ENCODE measurements at regions not wholly inside any gene's neighbourhood (a gene's known extent, or its start where the extent isn't known, plus 50 kb on each side); places are given as distances from the start of the nearest gene placed in this dataset.
"Not testable (repeated sequence)": the region's sequence is repeated elsewhere in the genome, so short reads cannot be mapped to it uniquely, and the experiment has no call there.

GRCh38 chr14:58755031-58755925 is 117.5 kb downstream of the DACT1 start:
- Mint-ChIP-seq H3K4me3 (no peak overlapping the region), H3K4me1 (ENCODE audit: low read depth) (no peaks in the 10 kb centered on the region), H3K27me3 (no peaks in the 10 kb centered on the region), H3K27ac (no peak overlapping the region), H3K9me3 (ENCODE audit: low read depth) (no peaks in the 10 kb centered on the region), H3K36me3 (no peaks in the 10 kb centered on the region)

GRCh38 chr14:58760121-58760520 is 122.4 kb downstream of the DACT1 start:
- no peaks in the 10 kb centered on the region for H3K36me3 Mint-ChIP-seq
- no peak overlapping the region for H3K27ac Mint-ChIP-seq
- H3K27me3 Mint-ChIP-seq = no peaks in the 10 kb centered on the region
- H3K4me1 Mint-ChIP-seq (ENCODE audit: low read depth) = no peaks in the 10 kb centered on the region
- H3K4me3 Mint-ChIP-seq = no peak overlapping the region
- no peaks in the 10 kb centered on the region for H3K9me3 Mint-ChIP-seq (ENCODE audit: low read depth)

- H3K27ac Mint-ChIP-seq = no peak overlapping the region
- H3K9me3 Mint-ChIP-seq (ENCODE audit: low read depth) = no peaks in the 10 kb centered on the region
- no peaks in the 10 kb centered on the region for H3K4me1 Mint-ChIP-seq (ENCODE audit: low read depth)
- H3K27me3 Mint-ChIP-seq = no peaks in the 10 kb centered on the region
- no peaks in the 10 kb centered on the region for H3K36me3 Mint-ChIP-seq
- H3K4me3 Mint-ChIP-seq = no peak overlapping the region
These were observed 124.9 kb downstream of the DACT1 start for GRCh38 chr14:58762629-58763028.

GRCh38 chr14:58763210-58763609 is 125.4 kb downstream of the DACT1 start:
- no peaks in the 10 kb centered on the region for H3K9me3 Mint-ChIP-seq (ENCODE audit: low read depth)
- H3K4me3 Mint-ChIP-seq = no peak overlapping the region
- H3K27me3 Mint-ChIP-seq = no peaks in the 10 kb centered on the region
- no peak overlapping the region for H3K27ac Mint-ChIP-seq
- no peaks in the 10 kb centered on the region for H3K4me1 Mint-ChIP-seq (ENCODE audit: low read depth)
- no peaks in the 10 kb centered on the region for H3K36me3 Mint-ChIP-seq

DNA sequence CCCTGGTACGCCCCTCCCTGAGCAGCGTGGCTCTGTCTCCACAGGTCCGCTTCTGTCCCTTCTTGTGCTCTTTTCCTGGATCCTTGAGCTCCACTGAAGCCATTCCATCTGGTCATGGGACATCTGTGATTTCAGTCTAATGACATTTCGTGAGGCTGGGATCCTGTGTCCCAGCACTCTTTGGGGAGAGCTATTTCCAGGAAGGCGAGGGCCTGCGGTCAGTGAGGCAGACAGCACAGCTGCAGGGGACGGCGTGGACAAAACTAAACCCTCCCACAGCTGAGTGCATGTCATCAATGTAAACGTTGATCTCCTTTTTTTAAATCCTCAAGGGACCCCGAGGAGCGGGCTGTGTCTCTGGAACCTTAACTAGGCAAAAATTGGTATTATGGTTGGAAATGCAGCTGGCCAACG is 127.7 kb downstream of the DACT1 start:
- Mint-ChIP-seq H3K27ac (no peak overlapping the region), H3K4me3 (no peak overlapping the region), H3K27me3 (no peaks in the 10 kb centered on the region), H3K9me3 (ENCODE audit: low read depth) (no peaks in the 10 kb centered on the region), H3K36me3 (no peaks in the 10 kb centered on the region), H3K4me1 (ENCODE audit: low read depth) (no peaks in the 10 kb centered on the region)

GRCh38 chr14:58765843-58766242 is 128.1 kb downstream of the DACT1 start:
- H3K27ac Mint-ChIP-seq = no peak overlapping the region
- no peak overlapping the region for H3K4me3 Mint-ChIP-seq
- no peaks in the 10 kb centered on the region for H3K9me3 Mint-ChIP-seq (ENCODE audit: low read depth)
- no peaks in the 10 kb centered on the region for H3K4me1 Mint-ChIP-seq (ENCODE audit: low read depth)
- no peaks in the 10 kb centered on the region for H3K27me3 Mint-ChIP-seq
- no peaks in the 10 kb centered on the region for H3K36me3 Mint-ChIP-seq

DNA sequence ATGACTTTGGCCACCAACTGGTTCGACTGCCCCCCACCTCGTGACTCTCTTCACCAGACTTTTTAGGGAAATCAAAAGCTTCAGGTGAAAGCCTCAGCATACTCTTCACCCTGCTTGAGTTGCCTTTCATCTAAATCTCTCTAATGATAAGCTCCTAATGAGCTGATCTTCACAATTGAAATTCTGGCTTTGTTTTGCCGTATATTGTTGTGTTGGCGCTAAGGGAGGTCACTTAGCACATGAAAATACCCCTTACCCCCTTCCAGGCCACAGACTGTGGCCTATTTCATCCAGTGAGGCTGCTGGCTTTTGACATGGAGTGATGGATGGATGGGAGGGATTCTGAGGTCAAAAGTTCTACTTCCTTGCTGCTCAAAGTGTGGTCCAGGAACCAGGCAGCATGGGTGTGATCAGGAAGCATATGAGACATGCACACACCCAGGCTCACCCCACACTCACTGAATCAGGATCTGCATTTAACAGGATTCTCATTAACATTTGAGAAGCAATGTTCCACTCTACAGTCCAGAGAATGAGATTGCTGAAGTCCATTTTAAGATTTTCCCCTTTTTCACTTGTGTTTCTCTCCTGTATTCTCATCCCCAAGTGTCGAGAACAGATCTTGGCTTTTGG is 131.4 kb downstream of the DACT1 start:
- Mint-ChIP-seq H3K4me3 (no peak overlapping the region), H3K27me3 (no peaks in the 10 kb centered on the region), H3K9me3 (ENCODE audit: low read depth) (no peaks in the 10 kb centered on the region), H3K4me1 (ENCODE audit: low read depth) (no peaks in the 10 kb centered on the region), H3K36me3 (no peaks in the 10 kb centered on the region), H3K27ac (no peak overlapping the region)

- H3K9me3 Mint-ChIP-seq (ENCODE audit: low read depth) = no peaks in the 10 kb centered on the region
- H3K36me3 Mint-ChIP-seq = no peaks in the 10 kb centered on the region
- no peak overlapping the region for H3K4me3 Mint-ChIP-seq
- H3K27me3 Mint-ChIP-seq = no peaks in the 10 kb centered on the region
- no peak overlapping the region for H3K27ac Mint-ChIP-seq
- no peaks in the 10 kb centered on the region for H3K4me1 Mint-ChIP-seq (ENCODE audit: low read depth)
These were observed 132.0 kb downstream of the DACT1 start for GRCh38 chr14:58769771-58770170.

GRCh38 chr14:58770491-58770982 is 132.8 kb downstream of the DACT1 start:
- H3K36me3 Mint-ChIP-seq = no peaks in the 10 kb centered on the region
- no peaks in the 10 kb centered on the region for H3K4me1 Mint-ChIP-seq (ENCODE audit: low read depth)
- H3K27me3 Mint-ChIP-seq = peaks cover 3% of the 10 kb centered on the region
- H3K9me3 Mint-ChIP-seq (ENCODE audit: low read depth) = no peaks in the 10 kb centered on the region
- H3K27ac Mint-ChIP-seq = no peak overlapping the region
- H3K4me3 Mint-ChIP-seq = no peak overlapping the region

DNA sequence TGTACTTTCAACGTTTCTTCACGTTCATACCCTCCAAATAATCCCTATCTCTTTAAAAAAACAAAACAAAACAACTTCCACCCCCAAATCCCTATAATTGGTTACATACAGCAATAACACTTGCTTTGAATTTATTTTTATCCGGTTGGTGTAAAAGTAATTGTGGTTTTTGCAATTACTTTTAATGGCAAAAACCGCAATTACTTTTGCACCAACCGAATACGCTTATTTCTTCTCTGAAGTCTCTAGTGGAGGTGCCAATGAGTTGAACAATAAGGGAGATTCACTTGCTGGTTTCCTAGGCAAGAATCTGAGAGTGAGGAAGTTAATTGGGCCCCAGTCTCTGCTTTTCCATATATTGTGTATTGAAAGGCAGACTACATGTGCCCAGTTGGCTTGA is 133.3 kb downstream of the DACT1 start:
- H3K27me3 Mint-ChIP-seq = peaks cover 3% of the 10 kb centered on the region
- H3K36me3 Mint-ChIP-seq = no peaks in the 10 kb centered on the region
- no peaks in the 10 kb centered on the region for H3K4me1 Mint-ChIP-seq (ENCODE audit: low read depth)
- no peak overlapping the region for H3K27ac Mint-ChIP-seq
- H3K4me3 Mint-ChIP-seq = no peak overlapping the region
- no peaks in the 10 kb centered on the region for H3K9me3 Mint-ChIP-seq (ENCODE audit: low read depth)

GRCh38 chr14:58772116-58772515 is 134.4 kb downstream of the DACT1 start:
- Mint-ChIP-seq H3K27me3 (peaks cover 3% of the 10 kb centered on the region), H3K27ac (no peak overlapping the region), H3K4me1 (ENCODE audit: low read depth) (no peaks in the 10 kb centered on the region), H3K9me3 (ENCODE audit: low read depth) (no peaks in the 10 kb centered on the region), H3K4me3 (no peak overlapping the region), H3K36me3 (no peaks in the 10 kb centered on the region)

DNA sequence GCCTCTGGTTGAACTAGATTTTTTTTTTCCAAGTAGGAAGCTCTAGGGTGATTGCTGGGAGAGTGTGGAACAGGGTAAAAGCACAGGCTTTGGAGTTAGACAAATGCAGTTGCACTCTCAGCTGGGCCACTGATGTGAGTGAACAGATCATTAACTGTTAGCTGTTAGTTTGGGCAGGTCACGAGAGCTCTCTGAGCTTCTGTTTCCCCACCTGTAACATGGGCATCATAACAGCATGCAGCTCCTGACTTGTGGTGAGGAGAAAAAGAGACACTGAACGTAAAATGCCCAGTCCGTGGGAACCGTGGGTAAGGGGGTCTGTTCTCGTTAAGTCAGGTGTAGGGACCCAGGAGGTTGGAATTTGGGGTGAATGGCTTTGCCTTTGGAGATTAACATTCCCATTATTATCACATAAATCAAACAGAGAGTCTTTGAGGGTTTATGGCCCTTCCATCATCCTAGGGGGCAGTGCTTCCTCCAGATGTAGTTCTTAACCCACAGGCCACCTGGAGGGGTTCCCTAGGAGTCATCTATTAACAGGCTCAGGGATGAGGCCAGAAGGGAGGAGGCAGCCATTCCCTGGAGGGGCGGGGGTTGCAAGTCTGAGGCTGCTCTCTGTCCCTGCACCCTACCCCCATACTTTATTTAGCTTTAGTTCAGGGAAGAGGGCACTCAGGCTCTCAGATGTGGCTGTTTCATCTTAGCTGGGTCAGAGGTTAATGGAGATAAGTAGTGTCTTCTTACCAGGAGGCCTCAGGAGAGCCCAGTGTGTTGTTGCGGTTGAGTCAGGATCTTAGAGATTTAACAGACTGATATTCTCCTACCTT is 135.2 kb downstream of the DACT1 start:
- Mint-ChIP-seq H3K27ac (no peak overlapping the region), H3K9me3 (ENCODE audit: low read depth) (no peaks in the 10 kb centered on the region), H3K4me1 (ENCODE audit: low read depth) (no peaks in the 10 kb centered on the region), H3K36me3 (no peaks in the 10 kb centered on the region), H3K4me3 (no peak overlapping the region), H3K27me3 (peaks cover 3% of the 10 kb centered on the region)

DNA sequence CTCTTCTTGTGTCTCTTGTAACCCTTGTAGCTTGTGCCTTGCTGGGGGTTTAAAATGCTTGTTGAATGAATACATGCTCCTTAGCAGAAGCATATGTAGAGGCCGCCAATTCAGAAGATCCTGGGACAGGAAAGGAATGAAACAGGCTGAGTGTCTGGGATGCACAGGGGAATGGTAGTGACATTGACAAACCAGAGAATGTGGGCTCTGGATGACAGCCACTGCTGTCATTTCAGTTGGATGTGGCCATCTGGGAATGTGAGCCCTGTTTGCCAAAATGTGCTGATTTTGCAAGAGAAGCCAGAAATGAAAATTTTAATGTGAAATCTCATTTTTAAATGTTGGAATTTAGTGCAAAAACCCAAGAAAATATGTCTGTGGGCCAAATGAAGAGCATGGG is 136.8 kb downstream of the DACT1 start:
- Mint-ChIP-seq H3K4me3 (no peak overlapping the region), H3K27ac (no peak overlapping the region), H3K36me3 (no peaks in the 10 kb centered on the region), H3K4me1 (ENCODE audit: low read depth) (no peaks in the 10 kb centered on the region), H3K9me3 (ENCODE audit: low read depth) (no peaks in the 10 kb centered on the region), H3K27me3 (peaks cover 3% of the 10 kb centered on the region)

DNA sequence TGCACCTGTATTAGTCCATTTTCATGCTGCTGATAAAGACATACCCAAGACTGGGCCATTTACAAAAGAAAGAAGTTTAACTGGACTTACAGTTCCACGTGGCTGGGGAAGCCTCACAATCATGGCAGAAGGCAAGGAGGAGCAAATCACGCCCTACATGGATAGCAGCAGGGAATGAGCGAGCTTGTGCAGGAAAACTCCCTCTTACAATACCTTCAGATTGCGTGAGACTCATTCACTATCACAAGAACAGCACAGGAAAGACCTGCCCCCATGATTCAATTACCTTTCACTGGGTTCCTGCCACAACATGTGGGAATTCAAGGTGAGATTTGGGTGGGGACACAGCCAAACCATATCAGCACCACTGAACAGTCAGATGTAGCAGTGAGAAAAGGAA is 137.4 kb downstream of the DACT1 start:
- H3K4me3 Mint-ChIP-seq; H3K9me3 Mint-ChIP-seq (ENCODE audit: low read depth); H3K36me3 Mint-ChIP-seq; H3K27ac Mint-ChIP-seq; H3K27me3 Mint-ChIP-seq; H3K4me1 Mint-ChIP-seq (ENCODE audit: low read depth): not testable (repeated sequence)

DNA sequence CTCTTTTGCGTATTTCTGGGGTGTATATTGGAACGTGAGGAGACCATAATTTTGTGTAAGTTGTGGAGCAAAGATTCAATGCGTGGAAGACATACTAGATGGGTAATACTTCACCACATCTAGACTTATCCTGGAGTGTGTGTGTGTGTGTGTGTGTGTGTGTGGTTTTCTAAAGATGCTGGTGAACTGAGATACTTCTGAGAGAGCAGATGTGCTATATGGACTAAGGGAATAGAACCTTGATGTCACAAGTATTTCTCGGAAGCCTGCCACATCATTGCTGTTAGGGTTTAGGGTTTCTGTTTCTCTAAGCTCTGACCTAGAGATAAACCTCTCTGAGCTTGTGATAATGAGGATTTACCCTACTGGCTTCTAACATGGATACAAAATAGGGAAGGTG is 138.8 kb downstream of the DACT1 start:
- Mint-ChIP-seq H3K36me3 (no peaks in the 10 kb centered on the region), H3K4me3 (no peak overlapping the region), H3K27ac (no peak overlapping the region), H3K9me3 (ENCODE audit: low read depth) (no peaks in the 10 kb centered on the region), H3K4me1 (ENCODE audit: low read depth) (no peaks in the 10 kb centered on the region), H3K27me3 (peaks cover 3% of the 10 kb centered on the region)
